ENCODE measurements at regions not wholly inside any gene's neighbourhood (a gene's known extent, or its start where the extent isn't known, plus 50 kb on each side); places are given as distances from the start of the nearest gene placed in this dataset.

DNA sequence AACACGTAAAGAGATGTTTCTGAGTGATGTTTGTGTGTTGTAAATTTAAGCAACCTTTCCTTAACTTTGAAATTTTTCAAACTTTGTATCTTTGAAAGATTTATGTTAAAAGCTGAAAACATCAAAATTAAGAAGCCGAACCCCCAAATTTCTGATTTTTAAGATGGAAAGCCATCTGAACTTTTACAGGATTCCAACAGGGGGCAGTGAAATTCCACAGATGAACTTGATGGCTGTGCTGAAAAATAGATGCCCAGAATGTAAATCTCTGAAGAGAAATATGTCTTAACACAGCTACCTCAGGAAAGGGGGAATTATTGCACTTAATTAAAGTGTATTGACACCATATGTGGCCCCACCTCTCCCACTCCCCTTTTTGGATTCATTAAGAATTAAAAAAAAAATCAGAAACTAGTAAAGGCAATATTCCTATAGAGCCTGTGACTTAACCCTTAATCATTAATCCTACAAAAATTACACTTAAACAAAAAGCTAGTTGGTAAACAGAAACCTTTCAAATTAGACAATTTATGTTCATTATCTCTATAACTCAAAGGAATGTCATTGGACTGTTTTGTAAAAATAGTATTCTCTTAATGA, 597.9 kb downstream of the KCNJ2 start:
- DNase-seq, result peak; percentile 25

DNA sequence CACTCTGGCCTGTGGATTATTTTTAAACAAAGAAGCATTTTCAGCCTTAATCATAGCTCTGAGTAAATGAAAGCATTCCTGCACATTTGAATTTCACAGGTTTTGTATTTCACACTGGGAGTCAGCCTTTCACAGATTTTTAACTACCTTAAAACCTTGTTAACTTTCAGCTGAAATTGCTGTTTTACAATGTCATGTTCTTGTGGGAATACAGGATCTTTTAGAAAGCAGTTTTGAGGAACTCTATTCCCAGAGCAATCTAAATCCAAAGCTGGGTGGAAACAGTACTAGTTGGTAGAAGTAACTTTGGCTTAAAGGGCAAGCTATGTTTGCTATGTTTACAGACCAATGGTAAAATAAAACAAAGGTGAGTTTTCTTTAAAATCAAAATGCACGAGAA, 600.6 kb downstream of the KCNJ2 start:
- no peak for DNase-seq

DNA sequence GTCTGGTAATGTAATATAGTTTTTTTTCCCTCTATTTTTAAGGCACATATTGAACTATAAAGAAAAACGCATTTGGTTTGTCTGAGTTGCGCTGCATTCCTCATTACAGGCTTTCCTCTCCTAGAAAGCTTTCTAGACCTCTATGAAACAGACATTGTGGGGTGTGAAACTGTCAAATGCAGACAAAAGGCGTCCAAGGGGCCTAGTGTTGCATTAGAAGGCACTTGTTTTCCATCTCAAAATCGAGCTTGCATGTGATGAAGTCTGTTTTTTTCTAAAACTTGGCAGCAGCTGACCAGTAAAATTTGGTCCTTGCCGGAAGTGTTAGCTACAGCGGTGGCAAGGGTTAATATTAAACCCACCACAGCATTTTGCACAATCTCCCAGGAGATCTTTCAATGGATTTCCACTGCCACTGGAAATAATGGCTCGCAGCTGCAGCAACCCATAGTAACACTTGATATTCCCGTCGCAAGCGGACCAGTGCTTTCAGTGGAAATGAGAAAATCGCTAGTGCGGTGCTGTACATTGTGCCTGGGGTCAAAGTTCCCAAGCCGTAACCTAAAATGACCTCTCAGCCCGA, 602.6 kb downstream of the KCNJ2 start:
- no peak for DNase-seq

DNA sequence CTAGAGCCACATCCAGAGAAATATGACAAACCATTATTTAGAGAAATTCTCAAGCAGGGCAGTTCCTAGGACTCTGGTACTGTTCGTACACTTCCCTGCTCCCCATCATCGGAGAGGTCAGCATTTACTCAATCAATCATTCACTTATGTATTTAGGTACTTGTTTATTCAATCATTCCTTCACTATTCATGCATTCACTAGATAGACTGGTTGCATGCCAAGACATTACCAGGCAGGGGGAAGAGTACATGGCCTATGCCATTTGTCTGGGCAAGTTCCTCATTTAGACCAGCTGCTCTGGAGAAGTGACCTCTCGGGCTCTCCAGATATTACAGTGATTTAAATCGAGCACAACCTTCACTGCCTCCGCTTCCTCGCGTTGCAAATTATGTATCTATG, 603.4 kb downstream of the KCNJ2 start:
- no peak for DNase-seq

DNA sequence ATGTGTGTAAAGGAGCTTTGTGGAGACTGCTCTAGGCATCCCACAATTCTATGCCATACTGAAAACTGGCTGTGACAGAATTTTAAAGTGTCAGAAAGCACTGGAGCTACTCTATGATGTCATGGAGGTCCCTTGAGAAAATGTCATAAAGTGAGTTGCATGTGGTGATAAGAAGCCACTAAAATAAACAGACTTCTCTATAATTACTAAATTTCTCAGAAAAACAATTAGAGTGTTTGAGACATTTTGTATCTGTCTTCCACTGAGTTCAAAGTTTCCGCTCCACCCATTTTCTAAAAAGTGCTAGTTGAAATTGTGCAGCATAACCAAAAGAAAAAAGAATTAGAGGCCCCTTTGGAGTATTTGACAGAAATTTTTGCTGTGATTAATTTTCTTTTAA, 603.9 kb downstream of the KCNJ2 start:
- no peak for DNase-seq

DNA sequence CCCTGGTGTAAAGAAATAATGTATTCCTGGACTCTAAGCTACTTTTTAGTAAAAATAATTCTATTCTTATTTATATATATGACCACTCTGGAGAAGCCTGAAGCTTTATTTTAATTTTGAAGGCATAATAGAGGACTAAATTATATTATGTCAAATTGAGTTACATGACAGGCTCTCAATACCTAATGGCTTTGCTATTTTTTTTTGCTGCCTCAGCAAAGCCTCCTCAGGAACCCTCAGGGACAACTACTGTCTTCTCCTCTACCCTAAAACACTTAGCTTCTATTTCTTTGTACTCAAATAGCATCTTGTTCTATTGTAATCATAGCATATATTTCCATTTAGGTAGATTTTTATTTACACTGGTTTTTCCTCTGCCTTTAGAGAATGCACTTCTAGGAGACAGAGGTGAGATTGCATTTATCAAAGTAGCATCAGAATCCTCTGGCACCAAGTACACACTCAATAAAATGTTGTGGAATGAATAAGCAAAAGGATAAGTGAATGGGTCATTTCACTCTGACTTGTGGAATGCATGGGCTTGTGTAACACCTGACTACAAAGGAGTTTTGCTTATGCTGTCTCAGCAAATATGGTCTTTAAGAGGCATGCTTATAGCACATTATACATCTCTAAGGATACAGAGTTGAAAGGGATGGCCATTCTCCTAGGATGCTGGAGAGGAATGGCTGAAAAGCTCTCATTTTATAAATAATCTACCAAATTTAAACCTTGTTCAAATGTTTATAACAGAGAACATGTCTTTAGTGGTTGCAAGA, 605.2 kb downstream of the KCNJ2 start:
- no peak for DNase-seq

DNA sequence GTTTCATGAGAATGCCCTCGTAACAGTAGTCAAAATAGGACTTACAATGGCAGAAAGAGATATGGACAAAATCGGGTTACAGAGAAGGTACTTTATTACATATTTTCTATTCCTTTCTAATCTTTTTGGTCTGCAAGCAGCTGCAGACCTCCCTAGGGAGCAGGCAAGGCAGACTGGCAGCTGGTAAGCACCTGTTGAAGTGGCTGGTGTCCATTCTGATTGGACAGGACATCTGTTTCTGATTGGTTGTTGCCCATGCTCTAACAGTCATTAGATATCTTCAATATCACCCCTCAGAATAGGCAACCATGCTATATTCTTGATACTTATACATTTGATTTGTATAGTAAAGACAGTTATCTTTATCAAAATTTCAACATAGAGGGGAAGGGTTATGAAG, 606.3 kb downstream of the KCNJ2 start:
- DNase-seq, result no peak

DNA sequence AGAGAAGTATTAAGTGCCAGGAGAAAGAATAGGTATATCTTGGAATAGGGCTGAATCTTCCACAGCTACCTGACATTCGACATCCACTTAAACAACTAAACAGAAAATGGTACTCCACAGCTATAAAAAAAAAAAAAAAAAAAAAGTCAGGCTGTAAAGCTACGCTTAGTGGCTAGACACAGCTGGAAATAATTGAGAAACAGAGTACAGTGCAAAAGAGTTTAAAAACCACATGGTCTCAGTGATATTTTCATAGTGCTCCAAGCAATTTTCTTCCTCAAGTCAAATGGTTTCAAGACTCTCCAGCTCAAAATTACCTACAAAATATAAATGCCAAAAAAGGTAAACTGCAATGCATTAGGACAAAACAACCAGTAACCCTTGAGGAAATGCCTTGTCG, 607.1 kb downstream of the KCNJ2 start:
- DNase-seq, result no peak

DNA sequence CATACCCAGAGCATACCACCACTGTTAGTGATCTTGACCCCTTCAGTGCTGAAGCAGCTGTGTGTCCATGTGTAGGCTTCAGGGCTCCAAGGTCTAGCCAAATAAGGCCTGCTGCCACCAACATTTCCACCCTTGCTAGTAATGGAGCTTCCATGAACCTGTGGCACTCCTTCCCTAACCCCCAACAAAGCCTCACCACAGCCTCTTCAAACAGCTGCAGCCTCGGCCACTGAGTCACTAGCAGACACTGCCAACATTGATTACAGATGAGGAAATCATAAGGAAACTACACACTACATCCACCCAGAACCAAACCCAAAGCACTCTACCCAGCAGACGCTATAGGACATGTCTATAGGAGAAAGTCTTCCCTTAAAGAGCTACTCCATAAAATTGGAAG, 610.7 kb downstream of the KCNJ2 start:
- DNase-seq, result no peak

DNA sequence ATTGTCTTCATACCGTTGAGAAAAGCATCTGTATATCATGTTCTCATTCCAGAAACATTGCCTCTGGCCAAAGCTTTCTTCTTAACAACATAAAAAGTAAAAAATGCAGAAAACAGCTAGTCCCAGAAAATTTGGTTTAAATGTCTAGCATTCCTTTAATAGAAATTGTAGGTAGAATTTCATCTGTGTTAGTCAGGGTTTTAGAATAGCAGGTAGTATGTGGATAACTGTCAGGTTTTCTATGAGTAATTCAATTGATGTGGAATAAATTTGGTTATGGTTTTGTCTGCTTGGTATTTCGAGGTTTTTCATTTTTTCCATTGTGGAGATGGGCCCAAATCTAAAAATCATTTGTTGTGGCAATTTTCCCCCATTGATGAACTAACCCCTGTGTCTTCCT, 616.7 kb downstream of the KCNJ2 start:
- no peak for DNase-seq

DNA sequence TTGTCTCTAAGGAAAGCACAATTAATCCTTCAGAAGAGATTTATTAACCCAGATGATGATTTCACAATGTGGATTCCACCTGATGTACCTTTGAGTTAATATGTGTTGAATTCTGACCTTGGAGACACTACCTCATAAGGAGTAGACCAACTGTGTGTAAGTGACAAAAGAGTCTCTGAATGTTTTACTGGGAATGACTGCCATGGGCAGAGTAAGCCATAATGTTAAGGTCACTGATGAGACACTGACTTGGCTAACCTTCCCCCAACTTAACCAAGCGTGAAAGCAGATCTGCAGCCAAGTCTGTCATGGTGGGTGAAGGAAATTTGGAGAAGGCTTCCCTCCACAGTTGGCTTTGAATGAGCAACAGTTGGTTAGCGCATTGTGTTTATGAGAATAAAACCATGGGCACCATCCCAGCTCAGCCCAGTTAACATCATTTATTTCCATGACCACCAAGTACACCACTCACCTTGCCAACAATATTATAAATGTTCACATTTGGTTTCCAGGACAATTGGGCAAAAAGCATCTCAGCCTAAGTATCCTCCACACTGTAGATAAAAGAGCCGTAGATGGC, 618.5 kb downstream of the KCNJ2 start:
- no peak for DNase-seq

DNA sequence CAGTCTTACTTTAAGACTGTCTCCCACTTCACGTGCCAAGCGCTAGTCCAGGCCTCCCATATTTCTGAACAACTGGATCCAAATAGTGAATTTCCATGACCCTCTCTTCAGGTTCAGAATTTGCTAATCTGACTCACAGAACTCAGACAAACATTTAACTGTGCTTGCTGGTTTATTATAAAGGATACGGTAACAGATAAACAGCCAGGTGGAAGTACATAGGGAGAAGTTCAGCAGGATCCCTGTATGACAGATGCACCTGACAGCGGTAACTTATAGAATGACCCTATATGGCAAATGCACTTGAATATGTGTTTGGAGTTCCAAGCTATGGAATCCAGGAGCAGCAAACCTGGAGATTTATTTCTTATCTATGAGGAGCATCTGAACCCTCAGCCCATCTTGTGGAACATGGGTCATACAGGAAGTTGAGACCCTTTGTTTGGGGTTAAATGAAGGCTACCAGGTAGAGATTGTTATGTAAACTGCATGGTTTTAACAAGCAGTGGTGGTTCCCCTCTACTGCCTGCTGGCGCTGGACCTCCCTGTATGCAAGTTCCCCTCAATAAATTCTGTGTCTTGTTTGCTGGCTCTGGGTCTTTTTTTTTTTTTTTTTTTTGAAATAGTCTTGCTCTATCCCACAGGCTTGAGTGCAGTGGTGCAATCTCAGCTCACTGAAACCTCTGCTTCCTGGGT, 622.6 kb downstream of the KCNJ2 start:
- no peak for DNase-seq

DNA sequence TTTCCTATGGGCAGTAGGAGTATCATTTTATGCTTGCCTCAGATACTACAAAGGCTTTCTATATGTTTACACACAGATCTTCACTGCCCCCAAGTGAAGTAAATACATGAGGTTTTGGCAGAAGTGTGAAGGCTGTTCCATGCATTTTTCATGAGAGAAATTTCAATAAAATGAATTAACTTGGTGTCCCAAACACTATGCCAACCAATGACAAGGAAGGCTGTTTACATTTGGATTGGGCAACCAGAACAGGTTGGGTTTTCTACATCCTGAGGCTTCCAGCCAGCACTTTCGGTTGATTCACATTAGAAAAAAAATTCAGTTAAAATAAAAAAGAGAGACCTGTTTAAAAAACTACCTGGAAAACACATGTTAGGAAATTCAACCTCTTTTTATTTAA, 625.4 kb downstream of the KCNJ2 start:
- no peak for DNase-seq

DNA sequence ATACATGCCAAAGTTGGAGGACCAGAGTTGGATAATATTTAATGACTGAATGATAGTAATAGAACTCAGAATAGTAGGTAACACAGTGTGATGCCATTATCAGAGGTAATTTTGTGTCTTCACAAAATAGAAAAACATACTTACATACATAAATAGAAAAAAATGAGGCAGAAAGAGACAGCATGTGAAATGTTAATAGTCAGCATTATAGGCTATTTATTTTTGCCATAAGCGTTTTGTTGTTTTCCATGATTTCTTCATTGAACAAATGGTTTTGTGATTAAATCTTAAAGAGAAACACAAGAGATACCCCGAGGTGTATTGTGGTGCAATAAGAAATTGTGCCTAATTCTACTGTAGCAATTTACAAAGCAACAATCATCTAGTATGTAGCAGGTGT, 626.3 kb downstream of the KCNJ2 start:
- no peak for DNase-seq

DNA sequence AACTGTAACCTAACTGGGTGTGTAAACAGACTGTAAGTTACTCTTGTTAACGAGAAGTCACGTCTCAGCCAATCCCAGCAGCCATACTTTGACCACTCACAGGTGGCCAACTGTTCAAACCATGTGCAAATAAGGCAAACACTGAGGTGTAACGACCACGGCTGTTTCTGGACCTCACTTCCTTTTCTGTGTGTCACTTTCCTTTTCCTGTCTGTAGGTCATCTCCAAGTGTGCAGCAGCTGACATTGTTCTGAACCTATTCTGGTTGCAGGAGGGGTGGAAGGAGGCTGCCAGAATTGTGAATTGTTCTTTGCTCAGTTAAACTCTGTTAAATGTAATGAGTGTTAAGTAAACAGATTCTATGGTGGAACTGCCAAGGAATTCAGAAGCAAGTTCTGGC, 627.4 kb downstream of the KCNJ2 start:
- no peak for DNase-seq

DNA sequence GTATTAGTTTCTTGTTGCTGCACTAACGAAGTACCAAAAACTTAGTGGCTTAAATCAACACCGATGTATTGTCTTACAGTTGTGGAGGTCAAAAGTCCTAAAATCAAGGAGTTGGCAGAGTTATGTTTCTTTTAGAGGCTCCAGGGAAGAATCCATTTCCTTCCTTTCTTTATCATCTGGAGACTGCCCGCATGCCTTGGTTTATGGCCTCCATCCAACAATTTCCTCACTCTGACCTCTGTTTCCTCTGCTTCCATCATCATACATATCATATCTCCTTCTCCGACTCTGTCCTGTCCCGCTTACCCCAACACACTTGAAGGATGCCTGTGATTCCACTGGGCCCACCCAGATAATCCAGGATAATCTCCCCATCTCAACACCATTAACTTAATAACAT, 627.8 kb downstream of the KCNJ2 start:
- no peak for DNase-seq

DNA sequence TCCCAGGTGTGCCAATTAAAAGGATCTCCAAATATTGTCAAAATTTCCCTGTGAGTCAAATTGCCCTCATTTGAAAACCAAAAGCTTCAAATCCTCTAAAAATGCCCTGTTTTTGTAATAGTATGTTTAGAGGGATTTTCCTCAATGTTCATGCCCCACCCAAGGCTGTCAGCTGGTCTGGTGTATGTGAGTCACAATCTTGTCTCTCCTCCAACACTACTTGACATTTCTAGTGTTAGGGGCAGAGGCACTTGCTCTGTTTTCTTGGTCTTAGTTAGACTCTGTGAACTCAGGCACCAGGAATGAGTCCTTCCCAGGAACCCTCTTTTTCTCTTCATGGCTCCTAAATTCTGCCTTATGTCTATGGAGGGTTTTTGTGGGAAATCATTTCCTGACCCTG, 634.8 kb downstream of the KCNJ2 start:
- DNase-seq, result no peak

DNA sequence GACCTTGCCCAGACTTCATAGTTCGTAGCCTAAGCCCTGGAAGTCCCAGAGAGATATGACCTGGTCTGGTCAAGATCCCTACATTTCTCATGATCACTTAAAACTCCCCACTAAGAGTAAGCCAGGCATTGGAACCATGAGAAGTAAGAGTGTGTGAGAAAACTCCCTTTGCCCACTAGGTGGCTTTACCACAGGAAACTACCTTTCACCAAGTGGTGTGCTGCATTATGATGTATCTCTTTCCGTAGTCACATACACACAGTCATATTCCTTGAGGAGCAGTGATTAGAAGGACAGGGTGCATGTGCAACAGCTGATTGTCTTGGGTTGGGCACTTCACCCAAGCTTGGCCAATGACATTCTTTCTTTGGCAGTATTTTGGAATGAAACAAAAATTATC, 639.3 kb downstream of the KCNJ2 start:
- no peak for DNase-seq

DNA sequence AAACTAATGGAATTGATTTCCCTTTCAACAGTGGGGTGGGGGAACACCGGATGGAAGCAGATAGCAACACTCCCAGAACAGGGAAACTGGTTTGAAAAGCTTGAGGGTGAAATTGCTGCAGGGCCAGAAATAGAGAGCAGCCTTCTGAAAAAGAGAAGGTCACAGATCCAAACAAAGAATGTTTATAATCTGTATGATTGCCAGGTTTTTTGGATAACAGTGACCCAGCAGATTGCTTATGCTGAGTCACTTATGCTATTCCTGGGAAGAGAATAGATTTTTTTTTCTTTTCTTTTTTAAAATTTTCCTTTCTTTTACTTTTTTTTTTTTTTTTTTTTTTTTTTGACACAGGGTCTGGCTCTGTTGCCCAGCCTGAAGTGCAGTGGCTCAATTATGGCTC, 641.3 kb downstream of the KCNJ2 start:
- no peak for DNase-seq

DNA sequence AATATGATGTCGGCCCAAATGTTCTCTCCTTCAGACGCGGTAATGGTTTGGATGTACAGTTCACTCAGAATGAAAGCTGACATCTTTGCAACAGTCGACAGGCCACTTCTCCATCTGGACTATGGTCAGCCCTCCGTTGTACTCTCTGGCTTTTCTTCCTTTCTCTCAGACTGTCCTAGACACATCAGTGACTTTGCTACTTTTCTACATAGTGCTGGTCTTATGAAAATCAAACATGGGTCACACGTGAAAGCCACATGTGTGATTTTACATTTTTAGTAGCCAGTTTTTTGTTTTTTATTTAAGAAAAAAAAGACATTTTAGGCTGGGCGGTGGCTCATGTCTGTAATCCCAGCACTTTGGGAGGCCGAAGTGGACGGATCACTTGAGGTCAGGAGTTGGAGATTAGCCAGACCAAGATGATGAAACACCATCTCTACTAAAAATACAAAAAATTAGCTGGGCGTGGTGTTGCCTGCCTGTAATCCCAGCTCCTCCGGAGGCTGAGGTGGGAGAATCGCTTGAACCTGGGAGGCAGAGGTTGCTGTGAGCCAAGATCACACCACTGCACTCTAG, 644.1 kb downstream of the KCNJ2 start:
- no peak for DNase-seq

DNA sequence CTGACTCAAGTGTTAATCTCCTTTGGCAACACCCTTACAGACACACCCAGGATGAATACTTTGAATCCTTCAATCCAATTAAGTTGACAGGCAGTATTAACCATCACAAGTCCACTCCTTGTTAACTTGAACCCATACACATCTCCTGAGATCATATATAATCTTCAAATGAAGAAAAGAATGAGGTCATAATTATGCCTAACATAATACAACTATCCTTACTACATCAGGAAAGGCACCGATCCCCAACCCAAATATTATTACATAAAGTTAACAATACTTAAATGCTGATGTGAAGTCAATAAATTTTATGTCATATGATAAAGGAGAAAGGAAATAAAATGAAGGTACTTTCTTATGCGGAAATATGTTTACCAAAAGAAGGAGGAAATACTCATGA, 649.9 kb downstream of the KCNJ2 start:
- no peak for DNase-seq

DNA sequence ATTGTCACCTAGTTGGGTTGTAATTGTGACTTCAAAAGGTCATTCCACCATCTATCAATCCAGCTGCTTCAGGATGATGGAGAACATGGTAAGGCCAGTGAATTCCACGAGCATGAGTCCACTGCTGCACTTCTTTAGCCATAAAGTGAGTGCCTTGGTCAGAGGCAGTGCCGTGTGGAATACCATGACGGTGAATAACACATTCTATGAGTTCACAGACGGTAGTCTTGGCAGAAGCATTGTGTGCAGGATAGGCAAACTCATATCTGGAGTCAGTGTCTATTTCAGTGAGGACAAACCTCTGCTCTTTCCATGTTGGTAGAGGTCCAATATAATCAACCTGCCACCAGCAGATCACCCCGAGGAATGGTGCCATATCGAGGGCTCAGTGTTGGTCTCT, 650.9 kb downstream of the KCNJ2 start:
- DNase-seq, result no peak
